ENCODE measurements at regions not wholly inside any gene's neighbourhood (a gene's known extent, or its start where the extent isn't known, plus 50 kb on each side); places are given as distances from the start of the nearest gene placed in this dataset.

- Histone ChIP-seq H3K9ac (ENCODE audit: low read length) (no peak overlapping the region), H3K27me3 (ENCODE audit: insufficient read depth, low read length) (no peaks in the 10 kb centered on the region), H3K9me3 (ENCODE audit: control insufficient read depth in 1 of 2, insufficient read depth in 1 of 2, low read depth in 1 of 2, low read length in 2 of 2) (no peaks in the 10 kb centered on the region), H4K20me1 (ENCODE audit: insufficient read depth) (no peaks in the 10 kb centered on the region), H3K27ac (ENCODE audit: low read depth, low read length) (no peak overlapping the region), H3K36me3 (ENCODE audit: control insufficient read depth in 1 of 2, insufficient read depth in 2 of 2, low read length in 2 of 2) (no peaks in the 10 kb centered on the region), H3K79me2 (ENCODE audit: insufficient read depth, low read length) (no peaks in the 10 kb centered on the region), H3K4me1 (ENCODE audit: control insufficient read depth in 1 of 2, insufficient read depth in 2 of 2, low read length in 2 of 2) (no peaks in the 10 kb centered on the region), H3K4me3 (replicated peaks in 1 of 2; ENCODE audit: low read depth in 1 of 2, low read length in 2 of 2) (no peak overlapping the region), H3K9me2 (ENCODE audit: insufficient read depth) (no peaks in the 10 kb centered on the region), H2AFZ (ENCODE audit: low read depth, low read length, poor library complexity, severe bottlenecking) (no peak overlapping the region), H3K4me2 (ENCODE audit: low read length) (no peak overlapping the region)
- no TSS peak for BruUV-seq (replicated peaks)
- POLR2A ChIA-PET: no interaction called here
- no peak for TF ChIP-seq RAD21 (IDR thresholded peaks at IDR 0.05; ENCODE audit: low read depth)
- no peak for DNase-seq (ENCODE audit: low read depth, low spot score)
- no peak for ATAC-seq
- intact Hi-C loops (cut with micrococcal nuclease): no loop called here
- RAD21 ChIA-PET (ENCODE audit: low non-redundant PET in 1 of 2, low total read pairs in 2 of 2, uncharacterized antibody in 2 of 2, unreplicated experiment in 2 of 2): no interaction called here
- CTCF ChIA-PET: no interaction called here
Observed at GRCh38 chr2:236317938-236318396, 53.8 kb upstream of the ASB18 start.

GRCh38 chr2:236318401-236318800, 54.2 kb upstream of the ASB18 start:
- Histone ChIP-seq H3K27ac (ENCODE audit: low read depth, low read length) (no peak overlapping the region), H3K4me2 (ENCODE audit: low read length) (no peak overlapping the region), H2AFZ (ENCODE audit: low read depth, low read length, poor library complexity, severe bottlenecking) (no peak overlapping the region), H4K20me1 (ENCODE audit: insufficient read depth) (no peaks in the 10 kb centered on the region), H3K4me1 (ENCODE audit: control insufficient read depth in 1 of 2, insufficient read depth in 2 of 2, low read length in 2 of 2) (no peaks in the 10 kb centered on the region), H3K27me3 (ENCODE audit: insufficient read depth, low read length) (no peaks in the 10 kb centered on the region), H3K36me3 (ENCODE audit: control insufficient read depth in 1 of 2, insufficient read depth in 2 of 2, low read length in 2 of 2) (no peaks in the 10 kb centered on the region), H3K9me3 (ENCODE audit: control insufficient read depth in 1 of 2, insufficient read depth in 1 of 2, low read depth in 1 of 2, low read length in 2 of 2) (no peaks in the 10 kb centered on the region), H3K79me2 (ENCODE audit: insufficient read depth, low read length) (no peaks in the 10 kb centered on the region), H3K9ac (ENCODE audit: low read length) (no peak overlapping the region), H3K4me3 (replicated peaks in 1 of 2; ENCODE audit: low read depth in 1 of 2, low read length in 2 of 2) (no peak overlapping the region), H3K9me2 (ENCODE audit: insufficient read depth) (no peaks in the 10 kb centered on the region)
- no peak for TF ChIP-seq JUND (IDR thresholded peaks at IDR 0.05)
- TF ChIP-seq SRF (IDR thresholded peaks at IDR 0.05; ENCODE audit: low read depth): no peak
- no peak for TF ChIP-seq EZH2 (IDR thresholded peaks at IDR 0.05)
- no peak for TF ChIP-seq ZNF274 (IDR thresholded peaks at IDR 0.05; ENCODE audit: low read depth, low read length)
- TF ChIP-seq CBX3 (IDR thresholded peaks at IDR 0.05; ENCODE audit: low read depth): no peak
- no peak for TF ChIP-seq ATF3 (IDR thresholded peaks at IDR 0.05)
- TF ChIP-seq ZFX (IDR thresholded peaks at IDR 0.05): no peak
- no peak for TF ChIP-seq MAX (IDR thresholded peaks at IDR 0.05)
- no peak for TF ChIP-seq REST (IDR thresholded peaks at IDR 0.05; ENCODE audit: low read depth)
- TF ChIP-seq CTCF (IDR thresholded peaks at IDR 0.05 in 2 of 3, conservative IDR thresholded peaks at IDR 0.05 in 1 of 3; ENCODE audit: borderline replicate concordance in 1 of 3, insufficient read depth in 1 of 3, low read depth in 2 of 3, low read length in 2 of 3): no peak
- TF ChIP-seq TCF7L2 (IDR thresholded peaks at IDR 0.05; ENCODE audit: borderline replicate concordance, extremely low read depth, insufficient read depth, insufficient read length): no peak
- no peak for TF ChIP-seq RAD21 (IDR thresholded peaks at IDR 0.05; ENCODE audit: low read depth)
- no peak for TF ChIP-seq FOSL1 (IDR thresholded peaks at IDR 0.05; ENCODE audit: low read depth)
- no peak for TF ChIP-seq SP1 (IDR thresholded peaks at IDR 0.05; ENCODE audit: low read depth)
- DNase-seq (ENCODE audit: low read depth, low spot score) (no peak), ATAC-seq (no peak)
- POLR2A ChIA-PET: no interaction called here
- RAD21 ChIA-PET (ENCODE audit: low non-redundant PET in 1 of 2, low total read pairs in 2 of 2, uncharacterized antibody in 2 of 2, unreplicated experiment in 2 of 2): no interaction called here
- intact Hi-C loops (cut with micrococcal nuclease): no loop called here
- BruUV-seq (replicated peaks): no TSS peak
- CTCF ChIA-PET: no interaction called here
